SK-N-MC (cell line): ENCODE measurements at regions not wholly inside any gene's neighbourhood (a gene's known extent, or its start where the extent isn't known, plus 50 kb on each side); places are given as distances from the start of the nearest gene placed in this dataset.

ENCODE experiments used
- EZH2 ChIP-seq: fragments of 200-600 bp; sonication (generic); IDR thresholded peaks from one replicate; pipeline ENCODE4 v1.6.1; 2017; ENCODE audit warnings: antibody characterized with exemption
- POLR2AphosphoS5 ChIP-seq: IDR thresholded peaks from 2 replicates; pipeline ENCODE4 v1.6.1; 2012; ENCODE audit warnings: mild to moderate bottlenecking, low read depth, low read length, borderline replicate concordance

GRCh38 chr21:27614231-27614630 lies 647.3 kb upstream of the ADAMTS5 start:
- TF ChIP-seq POLR2AphosphoS5 (no peak), EZH2 (no peak)
